CD4-positive, alpha-beta T cell (primary cell): ENCODE measurements at regions not wholly inside any gene's neighbourhood (a gene's known extent, or its start where the extent isn't known, plus 50 kb on each side); places are given as distances from the start of the nearest gene placed in this dataset.
"Not testable (repeated sequence)": the region's sequence is repeated elsewhere in the genome, so short reads cannot be mapped to it uniquely, and the experiment has no call there.

Experiments used
- ATAC-seq: fragments of 200-7000 bp; cut with Tn5 transposase; one replicate; pipeline ENCODE4 v1.10.0; 2022; ENCODE audit warnings: mild to moderate bottlenecking; ENCODE audit not compliant: poor library complexity
- CTCF ChIA-PET: fragments of 350-600 bp; sonication (Branson Sonifier 250); formaldehyde crosslinking; loops from one replicate; lab custom pipeline; 2021; ENCODE audit warnings: antibody characterized with exemption, inconsistent platforms; lab: Charles Lee
- POLR2A ChIA-PET: fragments of 350-600 bp; sonication (Branson Sonifier 250); formaldehyde crosslinking; loops from one replicate; lab custom pipeline; 2021; ENCODE audit warnings: antibody characterized with exemption, inconsistent platforms; lab: Charles Lee
- DNase-seq, 14 experiments: peaks; one replicate each; pipeline ENCODE4 v3.0.0-alpha.2; 2013 to 2020; ENCODE audit warnings: mixed read lengths in 2 of 14
- H3K27ac ChIP-seq, 2 donors: one replicate each; pipeline versions ENCODE4 v1.5.1 to v1.7.0; 2013; ENCODE audit warnings: low read length in 2 of 2, low read depth in 1 of 2, mild to moderate bottlenecking in 1 of 2
- H3K27me3 ChIP-seq, 2 experiments: 1 replicate in 1 of 2; 2 replicates in 1 of 2; pipeline versions ENCODE4 v1.6.1 to v1.7.0; 2013; ENCODE audit warnings: low read length in 2 of 2, control low read depth in 1 of 2, mild to moderate bottlenecking in 1 of 2, moderate library complexity in 1 of 2; ENCODE audit not compliant: insufficient read depth in 2 of 2, control insufficient read depth in 1 of 2
- H3K36me3 ChIP-seq: one replicate; pipeline ENCODE4 v1.6.1; 2013; ENCODE audit warnings: low read length, control low read depth; ENCODE audit not compliant: insufficient read depth
- H3K4me1 ChIP-seq: one replicate; pipeline ENCODE4 v1.6.1; 2013; ENCODE audit warnings: low read length, control low read depth; ENCODE audit not compliant: insufficient read depth
- H3K4me3 ChIP-seq: one replicate; pipeline ENCODE4 v1.5.1; 2013; ENCODE audit warnings: mild to moderate bottlenecking, low read length, moderate library complexity
- H3K9me3 ChIP-seq, 2 experiments: 1 replicate in 1 of 2; 2 replicates in 1 of 2; pipeline versions ENCODE4 v1.6.1 to v1.7.0; 2013; ENCODE audit warnings: low read length in 2 of 2, mild to moderate bottlenecking in 2 of 2, control low read depth in 1 of 2, moderate library complexity in 1 of 2; ENCODE audit not compliant: control insufficient read depth in 1 of 2, insufficient read depth in 1 of 2
- H3K27ac Mint-ChIP-seq: one replicate; pipeline ENCODE4 v1.8.0; 2020; ENCODE audit warnings: mixed read lengths
- H3K27me3 Mint-ChIP-seq: one replicate; pipeline ENCODE4 v1.8.0; 2021; ENCODE audit warnings: mixed read lengths
- H3K36me3 Mint-ChIP-seq: one replicate; pipeline ENCODE4 v1.8.0; 2021; ENCODE audit warnings: low read depth, mixed read lengths
- H3K4me1 Mint-ChIP-seq: one replicate; pipeline ENCODE4 v1.8.0; 2021; ENCODE audit warnings: low read depth, mixed read lengths
- H3K4me3 Mint-ChIP-seq: one replicate; pipeline ENCODE4 v1.8.0; 2020; ENCODE audit warnings: mild to moderate bottlenecking, mixed read lengths
- H3K9me3 Mint-ChIP-seq: one replicate; pipeline ENCODE4 v1.8.0; 2020; ENCODE audit warnings: mixed read lengths
- CTCF ChIP-seq: fragments of 200-600 bp; IDR thresholded peaks from one replicate; pipeline ENCODE4 v1.8.0; 2022; ENCODE audit warnings: antibody characterized with exemption, mild to moderate bottlenecking
- intact Hi-C, 2 experiments: fragments of 100-400 bp; cut with DNase I in 1 of 2; cut with micrococcal nuclease in 1 of 2; formaldehyde crosslinking; loops; one replicate each; pipeline versions ENCODE4 v1.15.1 to v1.9.0; 2023 to 2025; cut with DNase I, micrococcal nuclease

GRCh38 chr4:59671037-59671436, 1529.1 kb upstream of the ADGRL3 start:
- CTCF ChIA-PET, result no interaction called here
- Mint-ChIP-seq H3K27me3 (no peaks in the 10 kb centered on the region), H3K4me3 (no peak overlapping the region), H3K27ac (no peak overlapping the region), H3K4me1 (no peaks in the 10 kb centered on the region), H3K36me3 (no peaks in the 10 kb centered on the region), H3K9me3 (peaks cover 3% of the 10 kb centered on the region)
- intact Hi-C loops, result no loop called here
- TF ChIP-seq CTCF, result no peak
- no peak overlapping the region for H3K27ac ChIP-seq
- POLR2A ChIA-PET, result no interaction called here
- ATAC-seq (no peak), DNase-seq (no peak)
- no peaks in the 10 kb centered on the region for H3K9me3 ChIP-seq
- no peaks in the 10 kb centered on the region for H3K36me3 ChIP-seq
- H3K4me3 ChIP-seq, result no peak overlapping the region
- H3K27me3 ChIP-seq, result no peaks in the 10 kb centered on the region
- no peaks in the 10 kb centered on the region for H3K4me1 ChIP-seq

- CTCF ChIA-PET, result no interaction called here
Measured at GRCh38 chr4:59676389-59676788, 1523.7 kb upstream of the ADGRL3 start.

GRCh38 chr4:59676992-59677391, 1523.1 kb upstream of the ADGRL3 start:
- intact Hi-C loops, H3K4me3 Mint-ChIP-seq, POLR2A ChIA-PET, H3K27ac Mint-ChIP-seq, DNase-seq, H3K36me3 ChIP-seq, ATAC-seq, H3K36me3 Mint-ChIP-seq, H3K4me1 ChIP-seq, H3K27me3 ChIP-seq, CTCF ChIA-PET, H3K4me1 Mint-ChIP-seq, H3K27me3 Mint-ChIP-seq, H3K4me3 ChIP-seq, H3K9me3 ChIP-seq, H3K9me3 Mint-ChIP-seq, H3K27ac ChIP-seq: not testable (repeated sequence)

More at GRCh38 chr4:59676389-59676788, 1523.7 kb upstream of the ADGRL3 start:
- Histone ChIP-seq H3K9me3 (peaks cover 0 to 6% of the 10 kb centered on the region in 2 experiments), H3K27me3 (no peaks in the 10 kb centered on the region), H3K4me3 (no peak overlapping the region), H3K27ac (no peak overlapping the region), H3K36me3 (no peaks in the 10 kb centered on the region), H3K4me1 (no peaks in the 10 kb centered on the region)
- H3K27me3 Mint-ChIP-seq, result no peaks in the 10 kb centered on the region
- no peak for TF ChIP-seq CTCF
- DNase-seq (no peak), ATAC-seq (no peak)
- POLR2A ChIA-PET, result no interaction called here
- no peaks in the 10 kb centered on the region for H3K4me1 Mint-ChIP-seq
- no peak overlapping the region for H3K27ac Mint-ChIP-seq
- peaks cover 4% of the 10 kb centered on the region for H3K9me3 Mint-ChIP-seq
- no peaks in the 10 kb centered on the region for H3K36me3 Mint-ChIP-seq
- no peak overlapping the region for H3K4me3 Mint-ChIP-seq
- intact Hi-C loops, result no loop called here

- H3K27ac ChIP-seq, result no peak overlapping the region
- CTCF ChIA-PET, result no interaction called here
- POLR2A ChIA-PET, result no interaction called here
- DNase-seq, result no peak
- Mint-ChIP-seq H3K9me3 (no peaks in the 10 kb centered on the region), H3K4me1 (no peaks in the 10 kb centered on the region), H3K27ac (no peak overlapping the region), H3K27me3 (no peaks in the 10 kb centered on the region), H3K4me3 (no peak overlapping the region), H3K36me3 (no peaks in the 10 kb centered on the region)
- ATAC-seq, result no peak
- H3K9me3 ChIP-seq, result peaks cover 0 to 4% of the 10 kb centered on the region in 2 experiments
- intact Hi-C loops, result no loop called here
- no peaks in the 10 kb centered on the region for H3K4me1 ChIP-seq
- no peak overlapping the region for H3K4me3 ChIP-seq
- no peak for TF ChIP-seq CTCF
- no peaks in the 10 kb centered on the region for H3K27me3 ChIP-seq
- no peaks in the 10 kb centered on the region for H3K36me3 ChIP-seq
Measured at GRCh38 chr4:59685626-59686025, 1514.5 kb upstream of the ADGRL3 start.
